Erythroblast (primary cell): ENCODE measurements at regions not wholly inside any gene's neighbourhood (a gene's known extent, or its start where the extent isn't known, plus 50 kb on each side); places are given as distances from the start of the nearest gene placed in this dataset.

Experiments used
- GATA1 ChIP-seq: IDR thresholded peaks from 2 replicates; pipeline ENCODE4 v1.6.1; 2011; ENCODE audit warnings: low read depth, mild to moderate bottlenecking, control low read depth, low read length, moderate library complexity
- POLR2A ChIP-seq: IDR thresholded peaks from 2 replicates; pipeline ENCODE4 v1.6.1; 2011; ENCODE audit warnings: mild to moderate bottlenecking, low read length

GRCh38 chr11:97722065-97722464 lies 1298.7 kb upstream of the CNTN5 start:
- TF ChIP-seq POLR2A (no peak), GATA1 (no peak)
